ENCODE measurements at regions not wholly inside any gene's neighbourhood (a gene's known extent, or its start where the extent isn't known, plus 50 kb on each side); places are given as distances from the start of the nearest gene placed in this dataset.

GRCh38 chr5:133713209-133713608, 100.9 kb upstream of the FSTL4 start:
- TF ChIP-seq CTCF (IDR thresholded peaks at IDR 0.05; ENCODE audit: low read length): no peak
- TF ChIP-seq EZH2 (IDR thresholded peaks at IDR 0.05; ENCODE audit: borderline replicate concordance, low read length): no peak

Data from OCI-LY1 (cell line).